ENCODE measurements at regions not wholly inside any gene's neighbourhood (a gene's known extent, or its start where the extent isn't known, plus 50 kb on each side); places are given as distances from the start of the nearest gene placed in this dataset.

DNA sequence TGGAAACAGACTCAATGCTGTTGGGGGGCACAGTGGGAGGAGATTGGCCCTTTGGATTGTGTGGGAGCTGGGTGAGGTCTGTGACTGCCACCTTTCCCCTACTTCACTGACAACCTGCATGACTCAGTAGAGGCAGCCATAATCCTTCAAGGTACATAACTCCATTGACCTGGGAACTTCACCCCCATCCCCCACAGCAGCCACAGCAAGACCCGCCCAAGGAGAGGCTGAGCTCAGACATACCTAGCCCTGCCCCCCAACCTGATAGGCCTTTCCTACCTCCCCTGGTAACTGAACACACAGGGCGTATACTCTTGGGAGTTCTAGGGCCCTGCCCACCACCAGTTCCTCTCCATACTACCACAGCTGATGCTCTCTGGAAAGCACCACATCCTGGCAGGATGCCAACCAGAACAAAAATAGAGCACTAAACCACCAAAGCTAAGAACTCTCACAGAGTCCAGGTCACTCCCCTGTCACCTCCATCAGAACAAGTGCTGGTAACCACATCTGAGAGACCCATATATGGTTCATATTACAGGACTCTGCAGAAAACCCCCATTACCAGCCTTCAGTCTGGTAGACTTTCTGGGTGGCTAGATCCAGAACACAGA, 703.9 kb downstream of the FSCB start:
- 86% methylated on average over 2 of the region's 2 CpGs; no CpG with 5 or more reads in 1 of the 2 donors for WGBS, 2 donors (ENCODE audit: low coverage in 1 of 2)
- no peak overlapping the region for H3K4me3 ChIP-seq
- H3K36me3 ChIP-seq: no peaks in the 10 kb centered on the region
- no peak for DNase-seq
- no peaks in the 10 kb centered on the region for H3K27me3 ChIP-seq
- TF ChIP-seq EP300 (IDR thresholded peaks at IDR 0.05; ENCODE audit: low read depth) (no peak), POLR2AphosphoS5 (IDR thresholded peaks at IDR 0.05) (no peak), POLR2A (IDR thresholded peaks at IDR 0.05) (no peak)
- TF ChIP-seq, protein P1, sequence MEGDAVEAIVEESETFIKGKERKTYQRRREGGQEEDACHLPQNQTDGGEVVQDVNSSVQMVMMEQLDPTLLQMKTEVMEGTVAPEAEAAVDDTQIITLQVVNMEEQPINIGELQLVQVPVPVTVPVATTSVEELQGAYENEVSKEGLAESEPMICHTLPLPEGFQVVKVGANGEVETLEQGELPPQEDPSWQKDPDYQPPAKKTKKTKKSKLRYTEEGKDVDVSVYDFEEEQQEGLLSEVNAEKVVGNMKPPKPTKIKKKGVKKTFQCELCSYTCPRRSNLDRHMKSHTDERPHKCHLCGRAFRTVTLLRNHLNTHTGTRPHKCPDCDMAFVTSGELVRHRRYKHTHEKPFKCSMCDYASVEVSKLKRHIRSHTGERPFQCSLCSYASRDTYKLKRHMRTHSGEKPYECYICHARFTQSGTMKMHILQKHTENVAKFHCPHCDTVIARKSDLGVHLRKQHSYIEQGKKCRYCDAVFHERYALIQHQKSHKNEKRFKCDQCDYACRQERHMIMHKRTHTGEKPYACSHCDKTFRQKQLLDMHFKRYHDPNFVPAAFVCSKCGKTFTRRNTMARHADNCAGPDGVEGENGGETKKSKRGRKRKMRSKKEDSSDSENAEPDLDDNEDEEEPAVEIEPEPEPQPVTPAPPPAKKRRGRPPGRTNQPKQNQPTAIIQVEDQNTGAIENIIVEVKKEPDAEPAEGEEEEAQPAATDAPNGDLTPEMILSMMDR (IDR thresholded peaks at IDR 0.05): no peak
- H3K4me1 ChIP-seq: no peaks in the 10 kb centered on the region
- intact Hi-C loops (cut with DNase I; ENCODE audit: low total_unique reads): no loop called here
- in situ Hi-C loops (cut with MboI; ENCODE audit: low pct_ligation_motif_present in 1 of 4, low pct_unique_long_range_greater_than_20kb in 1 of 4, low sequenced_read_pairs in 3 of 4): no loop called here
- H3K9me3 ChIP-seq: no peaks in the 10 kb centered on the region
- H3K27ac ChIP-seq: no peak overlapping the region

DNA sequence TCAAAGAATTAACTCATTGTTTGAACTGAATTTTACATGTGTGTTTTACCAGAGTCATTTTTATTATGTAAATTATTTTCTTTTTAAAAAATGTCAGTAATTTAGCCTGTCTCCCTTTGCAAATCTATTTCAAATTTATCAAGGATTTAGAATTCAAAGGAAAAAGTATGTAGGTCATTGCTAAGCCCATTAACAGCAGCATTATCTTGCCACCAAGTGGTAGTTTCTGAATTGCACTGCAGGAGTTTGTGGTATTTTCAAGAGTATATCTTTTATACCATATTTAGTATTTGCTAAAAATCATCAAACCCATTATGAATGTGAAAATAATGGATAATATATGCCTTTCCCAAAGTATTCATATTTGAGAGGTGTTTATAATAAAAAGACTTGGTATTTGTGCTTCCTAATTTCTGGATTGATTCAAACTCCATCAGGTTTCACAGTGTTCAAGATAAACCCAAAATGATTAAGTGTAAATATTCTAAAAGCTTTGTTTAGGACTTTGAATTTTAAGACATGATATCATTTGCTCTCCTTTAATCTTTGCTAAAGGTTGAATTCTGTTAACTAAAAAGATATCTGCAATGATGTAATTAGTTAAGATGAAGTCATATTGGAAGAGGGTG, 711.4 kb downstream of the FSCB start:
- in situ Hi-C loops (cut with MboI; ENCODE audit: low pct_ligation_motif_present in 1 of 4, low pct_unique_long_range_greater_than_20kb in 1 of 4, low sequenced_read_pairs in 3 of 4): no loop called here
- no peak overlapping the region for H3K4me3 ChIP-seq
- H3K36me3 ChIP-seq: no peaks in the 10 kb centered on the region
- no peak for DNase-seq
- H3K9me3 ChIP-seq: no peaks in the 10 kb centered on the region
- no peaks in the 10 kb centered on the region for H3K27me3 ChIP-seq
- intact Hi-C loops (cut with DNase I; ENCODE audit: low total_unique reads): no loop called here
- H3K27ac ChIP-seq: no peak overlapping the region
- TF ChIP-seq, protein P1 (IDR thresholded peaks at IDR 0.05): peak in 2 of 5 experiments; percentile 39 to 42
- no peak for TF ChIP-seq POLR2A (IDR thresholded peaks at IDR 0.05)
- H3K4me1 ChIP-seq: no peaks in the 10 kb centered on the region

DNA sequence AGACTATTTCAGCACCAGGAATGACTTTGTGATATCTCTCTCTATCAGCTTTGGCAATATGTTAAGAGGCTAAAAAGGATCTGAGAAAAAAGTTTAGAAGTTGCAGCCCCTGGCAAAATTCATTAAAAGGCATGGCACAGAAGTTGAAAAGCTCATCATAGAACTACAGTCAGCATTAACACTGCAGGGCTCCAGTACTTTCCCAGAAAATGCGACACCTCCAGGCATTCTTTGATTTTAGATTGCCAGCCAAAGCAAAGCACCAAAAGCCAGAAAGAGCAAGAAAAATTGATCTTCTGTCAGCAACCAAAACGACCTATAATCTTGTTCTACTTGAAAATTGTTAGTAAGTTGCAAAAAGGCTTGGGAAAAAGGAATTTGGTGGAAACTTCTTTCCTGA, 713.5 kb downstream of the FSCB start:
- Histone ChIP-seq H3K4me1 (no peaks in the 10 kb centered on the region), H3K27me3 (no peaks in the 10 kb centered on the region), H3K9me3 (no peaks in the 10 kb centered on the region), H3K4me3 (no peak overlapping the region), H3K27ac (no peak overlapping the region), H3K36me3 (no peaks in the 10 kb centered on the region)
- TF ChIP-seq POLR2AphosphoS5 (IDR thresholded peaks at IDR 0.05) (no peak), POLR2A (IDR thresholded peaks at IDR 0.05) (no peak), EP300 (IDR thresholded peaks at IDR 0.05; ENCODE audit: low read depth) (no peak)
- TF ChIP-seq, protein P1 (IDR thresholded peaks at IDR 0.05): no peak
- intact Hi-C loops (cut with DNase I; ENCODE audit: low total_unique reads): no loop called here
- no peak for DNase-seq
- WGBS, 2 donors (ENCODE audit: low coverage in 1 of 2): 52 to 62% methylated on average over 2 of the region's 2 CpGs
- in situ Hi-C loops (cut with MboI; ENCODE audit: low pct_ligation_motif_present in 1 of 4, low pct_unique_long_range_greater_than_20kb in 1 of 4, low sequenced_read_pairs in 3 of 4): no loop called here

DNA sequence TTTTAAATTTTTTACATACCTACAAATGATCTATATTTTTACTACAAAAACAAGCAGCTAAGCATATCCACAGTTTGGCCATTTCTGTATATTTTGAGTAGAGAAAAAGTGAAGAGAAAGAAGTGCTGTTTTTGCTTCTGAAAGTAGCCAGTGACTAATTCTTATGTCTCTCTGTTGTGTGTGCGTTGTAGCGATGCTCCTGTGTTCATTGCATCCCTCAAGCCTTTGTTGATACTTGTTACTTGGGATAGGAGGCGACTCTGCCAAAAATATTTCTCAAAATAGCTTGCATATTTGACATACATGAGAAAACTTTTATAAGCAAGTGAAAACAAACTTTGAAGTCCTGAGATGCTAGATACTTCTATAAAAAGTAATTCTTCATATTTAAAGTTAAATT, 714.1 kb downstream of the FSCB start:
- H3K4me3 ChIP-seq: no peak overlapping the region
- intact Hi-C loops (cut with DNase I; ENCODE audit: low total_unique reads): no loop called here
- TF ChIP-seq POLR2A (IDR thresholded peaks at IDR 0.05) (no peak), POLR2AphosphoS5 (IDR thresholded peaks at IDR 0.05) (no peak)
- no peak overlapping the region for H3K27ac ChIP-seq
- H3K9me3 ChIP-seq: no peaks in the 10 kb centered on the region
- H3K4me1 ChIP-seq: no peaks in the 10 kb centered on the region
- WGBS, 2 donors (ENCODE audit: low coverage in 1 of 2): 47 to 64% methylated on average over 3 of the region's 3 CpGs
- H3K36me3 ChIP-seq: no peaks in the 10 kb centered on the region
- in situ Hi-C loops (cut with MboI; ENCODE audit: low pct_ligation_motif_present in 1 of 4, low pct_unique_long_range_greater_than_20kb in 1 of 4, low sequenced_read_pairs in 3 of 4): no loop called here
- DNase-seq: no peak
- H3K27me3 ChIP-seq: no peaks in the 10 kb centered on the region

DNA sequence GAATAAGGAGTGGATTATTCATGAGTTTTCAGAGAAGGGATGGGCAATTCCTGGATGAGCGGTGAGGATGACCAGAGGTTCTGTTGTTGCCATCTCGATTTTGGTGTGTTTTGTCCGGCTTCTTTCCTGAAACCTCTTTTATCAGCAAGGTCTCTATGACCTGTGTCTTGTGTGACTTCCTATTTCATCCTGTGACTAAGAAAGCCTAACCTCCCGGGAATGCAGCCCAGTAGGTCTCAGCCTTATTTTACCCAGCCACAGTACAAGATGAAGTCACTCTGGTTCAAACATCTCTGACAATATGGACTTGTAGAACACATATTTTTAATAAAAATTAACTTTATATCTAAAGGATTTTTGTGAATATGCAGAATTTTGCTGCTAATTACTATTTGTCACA, 716.4 kb downstream of the FSCB start:
- intact Hi-C loops (cut with DNase I; ENCODE audit: low total_unique reads): no loop called here
- H3K4me3 ChIP-seq: no peak overlapping the region
- whole genome bisulfite sequencing, 2 donors (ENCODE audit: low coverage in 1 of 2): 69 to 71% methylated on average over 4 of the region's 4 CpGs
- H3K36me3 ChIP-seq: no peaks in the 10 kb centered on the region
- H3K9me3 ChIP-seq: no peaks in the 10 kb centered on the region
- H3K27ac ChIP-seq: no peak overlapping the region
- DNase-seq: no peak
- no peaks in the 10 kb centered on the region for H3K27me3 ChIP-seq
- in situ Hi-C loops (cut with MboI; ENCODE audit: low pct_ligation_motif_present in 1 of 4, low pct_unique_long_range_greater_than_20kb in 1 of 4, low sequenced_read_pairs in 3 of 4): no loop called here
- H3K4me1 ChIP-seq: no peaks in the 10 kb centered on the region
- no peak for TF ChIP-seq EP300 (IDR thresholded peaks at IDR 0.05; ENCODE audit: low read depth)
- no peak for TF ChIP-seq POLR2A (IDR thresholded peaks at IDR 0.05)
- no peak for TF ChIP-seq POLR2AphosphoS5 (IDR thresholded peaks at IDR 0.05)
- TF ChIP-seq, protein P1 (IDR thresholded peaks at IDR 0.05): no peak
